RWPE2 (cell line): ENCODE measurements at regions not wholly inside any gene's neighbourhood (a gene's known extent, or its start where the extent isn't known, plus 50 kb on each side); places are given as distances from the start of the nearest gene placed in this dataset.

Experiments used
- ATAC-seq: fragments of 200-7000 bp; cut with Tn5 transposase; 3 replicates; pipeline ENCODE4 v1.9.1; 2021; ENCODE audit warnings: low read depth
- DNase-seq: peaks from one replicate; pipeline ENCODE4 v3.0.0-alpha.2; 2020; ENCODE audit warnings: low spot score
- H3K27ac ChIP-seq: fragments of 450-650 bp; 2 replicates; pipeline ENCODE4 v1.5.1; 2017; ENCODE audit warnings: mild to moderate bottlenecking; ENCODE audit not compliant: poor library complexity, severe bottlenecking
- H3K27me3 ChIP-seq: fragments of 250-450 bp; sonication (Bioruptor Pico); 2 replicates; pipeline ENCODE4 v1.5.1; 2021; ENCODE audit warnings: mild to moderate bottlenecking, moderate library complexity; ENCODE audit not compliant: insufficient read depth, poor library complexity, severe bottlenecking
- H3K36me3 ChIP-seq: fragments of 250-450 bp; sonication (Bioruptor Pico); 2 replicates; pipeline ENCODE4 v1.5.1; 2020; ENCODE audit warnings: low read depth, mild to moderate bottlenecking, moderate library complexity
- H3K4me1 ChIP-seq: fragments of 250-450 bp; sonication (Bioruptor Pico); 2 replicates; pipeline ENCODE4 v1.5.1; 2021; ENCODE audit warnings: mild to moderate bottlenecking, moderate library complexity; ENCODE audit not compliant: insufficient read depth, poor library complexity, severe bottlenecking
- H3K4me3 ChIP-seq: fragments of 250-450 bp; sonication (Bioruptor Pico); 2 replicates; pipeline ENCODE4 v1.5.1; 2021; ENCODE audit warnings: mild to moderate bottlenecking, moderate library complexity; ENCODE audit not compliant: severe bottlenecking
- H3K9me3 ChIP-seq: fragments of 250-450 bp; sonication (Bioruptor Pico); 2 replicates; pipeline ENCODE4 v1.5.1; 2021; ENCODE audit warnings: mild to moderate bottlenecking, moderate library complexity; ENCODE audit not compliant: severe bottlenecking
- TF ChIP-seq, protein P1 (sequence below): fragments of 450-650 bp; IDR thresholded peaks from one replicate; pipeline ENCODE4 v1.5.1; 2017; ENCODE audit warnings: mild to moderate bottlenecking, moderate library complexity; ENCODE audit not compliant: poor library complexity, severe bottlenecking

DNA sequence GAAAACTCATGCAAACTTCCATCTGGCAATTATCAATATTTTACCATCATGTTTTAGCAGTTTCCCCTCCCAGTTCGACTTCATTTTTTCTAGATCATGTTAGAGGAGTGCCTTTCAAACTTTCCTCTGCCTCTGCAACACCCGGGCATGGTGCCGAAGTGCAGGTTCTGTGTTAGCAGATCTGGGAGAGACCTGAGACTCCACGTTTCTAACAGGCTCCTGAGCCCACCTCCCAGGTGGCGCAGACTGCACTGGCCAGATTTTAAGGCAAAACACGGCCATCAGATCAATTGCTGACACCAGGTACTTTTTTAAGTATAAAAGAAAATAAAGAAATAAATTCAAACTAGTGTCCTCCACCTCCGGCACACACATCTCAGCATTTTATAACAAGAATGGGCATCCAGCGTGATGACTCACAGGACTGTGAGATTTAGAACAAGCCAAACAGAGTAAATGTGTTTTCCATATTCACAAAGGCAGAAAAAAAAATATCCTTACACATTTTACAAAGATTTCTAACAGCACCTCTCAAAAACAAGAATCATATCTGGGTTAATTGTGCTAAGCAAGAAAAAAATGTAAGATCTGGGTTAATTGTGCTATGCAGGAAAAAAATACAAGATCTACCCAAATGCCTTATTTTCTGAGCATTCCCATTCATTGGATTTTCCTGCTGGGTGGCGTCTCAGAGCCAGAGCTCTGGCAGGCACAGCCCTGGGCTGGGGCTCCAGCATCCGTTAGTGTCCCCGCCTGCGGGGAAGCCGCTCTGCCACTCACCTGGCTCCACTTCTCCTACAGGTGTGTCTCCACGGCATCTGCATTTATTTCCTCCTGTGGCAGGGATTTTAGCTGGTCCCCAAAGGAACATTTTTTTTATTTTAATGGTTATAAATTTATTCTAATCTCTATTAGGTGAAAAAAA is 127.9 kb upstream of the SOX1 start:
- H3K27me3 ChIP-seq, result no peaks in the 10 kb centered on the region
- no peak for ATAC-seq

DNA sequence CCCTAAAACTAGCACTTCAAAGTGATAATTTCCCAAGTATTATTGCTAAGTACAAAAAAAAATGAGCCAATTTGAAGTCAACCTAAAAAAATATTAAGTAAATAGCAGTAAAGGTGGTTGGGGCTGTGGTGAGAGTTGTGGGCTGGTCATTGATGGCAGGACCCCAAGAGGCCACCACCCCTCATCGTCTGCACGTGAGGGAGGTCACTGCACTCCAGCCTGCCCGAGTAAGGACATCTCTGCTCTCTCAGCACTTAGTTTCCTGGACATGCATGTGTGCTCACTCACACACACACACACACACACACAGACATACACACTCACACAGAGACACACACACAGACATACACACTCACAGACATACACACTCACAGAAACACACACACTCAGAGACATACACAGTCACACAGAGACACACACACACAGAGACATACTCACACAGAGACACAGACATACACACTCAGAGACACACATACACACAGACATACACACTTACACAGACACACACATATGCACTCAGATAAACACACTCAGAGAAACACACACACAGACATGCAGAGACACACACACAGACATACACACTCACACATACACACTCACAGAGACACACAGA is 127.2 kb upstream of the SOX1 start:
- TF ChIP-seq, protein P1, sequence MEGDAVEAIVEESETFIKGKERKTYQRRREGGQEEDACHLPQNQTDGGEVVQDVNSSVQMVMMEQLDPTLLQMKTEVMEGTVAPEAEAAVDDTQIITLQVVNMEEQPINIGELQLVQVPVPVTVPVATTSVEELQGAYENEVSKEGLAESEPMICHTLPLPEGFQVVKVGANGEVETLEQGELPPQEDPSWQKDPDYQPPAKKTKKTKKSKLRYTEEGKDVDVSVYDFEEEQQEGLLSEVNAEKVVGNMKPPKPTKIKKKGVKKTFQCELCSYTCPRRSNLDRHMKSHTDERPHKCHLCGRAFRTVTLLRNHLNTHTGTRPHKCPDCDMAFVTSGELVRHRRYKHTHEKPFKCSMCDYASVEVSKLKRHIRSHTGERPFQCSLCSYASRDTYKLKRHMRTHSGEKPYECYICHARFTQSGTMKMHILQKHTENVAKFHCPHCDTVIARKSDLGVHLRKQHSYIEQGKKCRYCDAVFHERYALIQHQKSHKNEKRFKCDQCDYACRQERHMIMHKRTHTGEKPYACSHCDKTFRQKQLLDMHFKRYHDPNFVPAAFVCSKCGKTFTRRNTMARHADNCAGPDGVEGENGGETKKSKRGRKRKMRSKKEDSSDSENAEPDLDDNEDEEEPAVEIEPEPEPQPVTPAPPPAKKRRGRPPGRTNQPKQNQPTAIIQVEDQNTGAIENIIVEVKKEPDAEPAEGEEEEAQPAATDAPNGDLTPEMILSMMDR, result no peak

More for the DNA sequence above, 127.9 kb upstream of the SOX1 start:
- H3K9me3 ChIP-seq, result no peaks in the 10 kb centered on the region
- no peaks in the 10 kb centered on the region for H3K4me1 ChIP-seq
- TF ChIP-seq, protein P1, result no peak
- H3K4me3 ChIP-seq, result no peak overlapping the region
- H3K36me3 ChIP-seq, result no peaks in the 10 kb centered on the region
- H3K27ac ChIP-seq, result no peak overlapping the region
- no peak for DNase-seq

DNA sequence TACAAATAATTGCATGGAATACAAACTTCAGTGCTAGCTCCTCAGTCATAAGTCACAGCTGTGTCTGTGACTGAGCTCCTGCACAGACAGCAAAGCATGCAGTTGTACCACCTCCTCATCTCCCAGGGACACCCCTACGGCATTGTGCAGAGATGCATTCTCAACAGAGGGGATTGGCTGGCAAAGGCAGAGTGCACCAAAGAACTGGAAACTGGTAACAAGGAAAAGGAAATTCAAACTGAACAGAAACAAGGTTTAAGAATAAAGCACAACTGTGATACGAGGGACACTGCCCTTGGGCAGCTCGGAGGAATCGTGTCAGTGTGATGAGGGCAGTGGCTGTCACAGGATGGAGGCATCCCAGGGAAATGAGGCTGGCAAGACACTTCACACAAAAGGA is 126.1 kb upstream of the SOX1 start:
- Histone ChIP-seq H3K27me3 (no peaks in the 10 kb centered on the region), H3K36me3 (no peaks in the 10 kb centered on the region), H3K27ac (no peak overlapping the region), H3K9me3 (no peaks in the 10 kb centered on the region), H3K4me3 (no peak overlapping the region), H3K4me1 (no peaks in the 10 kb centered on the region)
- DNase-seq (no peak), ATAC-seq (no peak)
- TF ChIP-seq, protein P1, result no peak

More for the DNA sequence above, 127.2 kb upstream of the SOX1 start:
- Histone ChIP-seq H3K4me1 (no peaks in the 10 kb centered on the region), H3K4me3 (no peak overlapping the region), H3K36me3 (no peaks in the 10 kb centered on the region), H3K27me3 (no peaks in the 10 kb centered on the region), H3K9me3 (no peaks in the 10 kb centered on the region), H3K27ac (no peak overlapping the region)
- ATAC-seq (no peak), DNase-seq (no peak)

DNA sequence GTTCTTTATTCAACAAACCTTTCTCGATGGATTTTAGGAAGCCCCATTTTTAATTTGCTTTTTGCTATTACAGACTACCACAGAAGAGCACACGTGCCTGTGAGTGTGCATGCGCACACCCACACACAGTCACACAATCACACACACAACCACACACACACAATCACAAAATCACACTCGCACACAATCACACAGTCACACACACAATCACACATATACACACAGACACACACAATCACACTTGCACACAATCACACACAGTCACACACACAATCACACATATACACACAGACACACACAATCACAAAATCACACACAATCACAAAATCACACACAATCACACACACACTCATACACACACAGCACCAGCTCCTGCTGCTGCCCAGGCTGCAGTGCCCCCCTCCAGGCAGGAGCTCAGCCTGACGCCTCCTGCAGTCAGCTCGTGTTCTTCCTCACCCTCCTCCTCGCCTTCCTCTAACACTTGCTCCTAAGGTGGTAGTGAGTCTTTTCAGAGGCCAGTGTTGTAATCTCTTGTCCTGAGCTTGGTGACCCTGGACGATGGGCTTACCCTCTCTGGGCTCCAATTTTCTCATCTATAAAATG is 125.0 kb upstream of the SOX1 start:
- Histone ChIP-seq H3K27me3 (no peaks in the 10 kb centered on the region), H3K9me3 (no peaks in the 10 kb centered on the region), H3K36me3 (no peaks in the 10 kb centered on the region), H3K4me3 (no peak overlapping the region), H3K27ac (no peak overlapping the region), H3K4me1 (no peaks in the 10 kb centered on the region)
- ATAC-seq (no peak), DNase-seq (no peak)
- TF ChIP-seq, protein P1, result no peak
